SKM-1 treated with dmso at 0.1 percent for 144 hours (cell line): ENCODE measurements at regions not wholly inside any gene's neighbourhood (a gene's known extent, or its start where the extent isn't known, plus 50 kb on each side); places are given as distances from the start of the nearest gene placed in this dataset.
"Not testable (repeated sequence)": the region's sequence is repeated elsewhere in the genome, so short reads cannot be mapped to it uniquely, and the experiment has no call there.

Experiments used
- DNase-seq: peaks from one replicate; lab custom pipeline; 2025; ENCODE audit not compliant: unreplicated experiment; lab: John Stamatoyannopoulos, UW

DNA sequence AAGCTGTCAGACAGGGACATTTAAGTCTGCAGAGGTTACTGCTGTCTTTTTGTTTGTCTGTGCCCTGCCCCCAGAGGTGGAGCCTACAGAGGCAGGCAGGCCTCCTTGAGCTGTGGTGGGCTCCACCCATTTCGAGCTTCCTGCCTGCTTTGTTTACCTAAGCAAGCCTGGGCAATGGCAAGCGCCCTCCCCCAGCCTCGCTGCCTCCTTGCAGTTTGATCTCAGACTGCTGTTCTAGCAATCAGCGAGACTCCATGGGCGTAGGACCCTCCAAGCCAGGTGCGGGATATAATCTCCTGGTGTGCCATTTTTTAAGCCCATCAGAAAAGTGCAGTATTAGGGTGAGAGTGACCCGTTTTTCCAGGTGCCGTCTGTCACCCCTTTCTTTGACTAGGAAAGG, 53.6 kb upstream of the EDA2R start:
- not testable (repeated sequence) for DNase-seq
